Mononuclear cell (primary cell): ENCODE measurements at regions not wholly inside any gene's neighbourhood (a gene's known extent, or its start where the extent isn't known, plus 50 kb on each side); places are given as distances from the start of the nearest gene placed in this dataset.

Experiments used
- H3K27me3 ChIP-seq: 2 replicates; pipeline ENCODE4 v1.6.0; 2011; ENCODE audit warnings: low read length, control low read depth; ENCODE audit not compliant: insufficient read depth
- H3K4me1 ChIP-seq: 2 replicates; pipeline ENCODE4 v1.5.1; 2011; ENCODE audit warnings: mild to moderate bottlenecking, low read length, control low read depth; ENCODE audit not compliant: insufficient read depth
- H3K4me3 ChIP-seq: 2 replicates; pipeline ENCODE4 v1.5.1; 2011; ENCODE audit warnings: mild to moderate bottlenecking, low read length, moderate library complexity
- H3K9me3 ChIP-seq: 2 replicates; pipeline ENCODE4 v1.5.1; 2011; ENCODE audit warnings: low read depth, mild to moderate bottlenecking, control low read depth, low read length

DNA sequence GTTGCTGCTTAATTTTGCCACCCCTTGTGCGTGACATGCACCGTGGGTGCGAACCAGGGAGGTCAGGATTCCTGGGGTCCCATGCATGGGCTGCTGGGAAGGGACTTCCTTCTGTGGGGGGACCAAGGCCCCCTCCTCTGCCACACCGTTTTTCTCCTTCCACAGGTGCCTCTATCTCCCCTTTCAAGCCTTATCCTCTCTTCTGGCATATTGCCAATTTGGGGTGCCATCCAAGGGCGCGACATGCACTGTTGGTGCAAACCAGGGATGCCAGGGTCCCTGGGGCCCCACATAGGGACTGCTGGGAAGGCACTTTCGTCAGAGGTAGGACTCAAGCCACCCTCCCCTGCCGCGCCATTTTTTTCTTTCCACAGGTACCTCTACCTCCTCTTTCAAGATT is 289.0 kb downstream of the ALG10 start:
- Histone ChIP-seq H3K4me1 (no peaks in the 10 kb centered on the region), H3K27me3 (no peaks in the 10 kb centered on the region), H3K9me3 (no peaks in the 10 kb centered on the region), H3K4me3 (no peak overlapping the region)

DNA sequence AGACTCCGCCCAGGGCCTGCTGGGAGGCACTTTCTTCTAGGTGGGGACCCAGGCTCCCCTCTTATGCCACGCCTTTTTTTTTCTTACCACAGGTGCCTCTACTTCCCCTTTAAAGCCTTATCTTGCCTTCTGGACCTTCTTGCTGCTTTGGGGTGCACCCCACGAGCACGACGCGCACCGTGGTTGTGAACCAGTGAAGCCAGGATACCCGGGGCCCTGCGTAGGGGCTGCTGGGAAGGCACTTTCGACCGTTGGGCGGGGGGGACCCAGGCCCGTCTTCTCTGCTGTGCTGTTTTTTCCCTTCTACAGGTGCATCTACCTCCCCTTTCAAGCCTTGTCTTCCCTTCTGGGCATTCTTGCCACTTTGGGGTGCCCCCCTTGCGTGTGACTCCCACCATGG is 305.4 kb downstream of the ALG10 start:
- Histone ChIP-seq H3K4me3 (no peak overlapping the region), H3K4me1 (no peaks in the 10 kb centered on the region), H3K27me3 (no peaks in the 10 kb centered on the region), H3K9me3 (no peaks in the 10 kb centered on the region)

DNA sequence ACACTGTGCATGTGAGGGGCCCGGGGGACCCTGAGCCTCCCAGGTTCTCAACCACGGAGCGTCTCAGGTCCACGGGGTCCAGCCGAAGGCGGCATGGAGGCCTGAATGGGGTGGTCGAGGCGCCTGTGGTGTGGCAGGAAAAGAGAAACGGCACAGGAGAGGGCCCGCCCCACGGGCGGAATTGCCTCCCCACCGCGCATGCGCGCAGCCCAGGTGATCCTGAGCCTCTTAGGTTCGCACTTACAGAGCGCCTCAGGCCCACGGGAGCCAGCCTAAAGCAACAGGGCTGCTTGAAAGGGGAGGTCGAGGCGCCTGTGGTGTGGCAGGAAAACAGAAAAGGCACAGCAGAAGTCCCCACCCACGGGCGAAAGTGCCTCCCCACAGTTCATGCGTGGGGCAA is 311.0 kb downstream of the ALG10 start:
- H3K9me3 ChIP-seq = no peaks in the 10 kb centered on the region

DNA sequence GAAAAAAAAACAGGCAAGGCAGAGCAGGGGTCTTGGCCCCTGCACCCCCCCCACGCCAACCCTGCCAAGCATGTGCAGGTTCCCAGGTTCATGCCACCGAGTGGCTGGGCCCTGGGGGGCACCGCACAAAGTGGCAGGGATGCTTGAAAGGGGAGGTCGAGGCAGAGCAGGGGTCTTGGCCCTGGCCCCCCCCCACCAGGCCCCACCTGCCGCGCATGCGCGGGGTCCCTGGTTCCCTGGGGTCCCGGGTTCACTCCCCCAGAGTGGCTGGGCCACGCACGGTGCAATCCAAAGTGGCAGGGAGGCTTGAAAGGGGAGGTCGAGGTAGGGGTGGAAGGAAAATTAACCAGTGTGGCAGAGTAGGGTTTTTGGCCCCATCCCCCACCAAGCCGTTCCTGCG is 312.2 kb downstream of the ALG10 start:
- Histone ChIP-seq H3K4me3 (no peak overlapping the region), H3K9me3 (no peaks in the 10 kb centered on the region), H3K4me1 (no peaks in the 10 kb centered on the region), H3K27me3 (no peaks in the 10 kb centered on the region)

More for the DNA sequence above, 311.0 kb downstream of the ALG10 start:
- no peak overlapping the region for H3K4me3 ChIP-seq
- no peaks in the 10 kb centered on the region for H3K27me3 ChIP-seq
- H3K4me1 ChIP-seq = no peaks in the 10 kb centered on the region

DNA sequence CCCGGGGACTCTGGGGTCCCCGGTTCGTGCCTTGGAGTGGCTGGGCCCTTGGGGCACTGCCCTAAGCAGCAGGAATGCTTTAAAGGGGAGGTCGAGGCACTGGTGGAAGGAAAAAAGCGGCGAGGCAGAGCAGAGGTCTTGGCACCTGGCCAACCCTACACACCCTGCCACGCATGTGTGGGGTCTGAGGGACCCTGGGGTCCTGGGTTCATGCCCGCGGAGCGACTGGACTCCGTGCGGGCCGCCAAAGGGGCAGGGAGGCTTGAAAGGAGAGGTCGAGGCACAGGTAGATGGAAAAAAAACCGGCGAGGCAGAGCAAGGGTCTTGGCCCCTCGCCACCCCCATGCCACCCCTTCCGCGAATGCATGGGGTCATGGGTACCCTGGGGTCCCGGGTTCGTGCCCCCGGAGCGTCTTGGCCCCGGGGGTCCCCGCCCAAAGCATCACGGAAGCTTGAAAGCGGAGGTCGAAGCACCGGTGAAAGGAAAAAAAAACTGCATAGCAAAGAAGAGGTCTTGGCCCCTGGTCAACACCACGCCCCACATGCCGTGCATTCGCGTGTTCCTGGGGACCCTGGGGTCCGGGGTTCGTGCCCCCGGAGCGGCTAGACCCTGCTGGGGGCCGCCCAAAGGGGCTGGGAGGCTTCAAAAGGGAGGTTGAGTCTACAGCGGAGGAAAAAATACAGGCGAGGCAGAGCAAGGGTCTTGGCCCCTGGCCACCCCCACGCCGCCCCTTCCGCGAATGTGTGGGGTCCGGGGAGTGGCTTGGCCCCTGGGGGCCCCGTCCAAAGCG is 312.9 kb downstream of the ALG10 start:
- Histone ChIP-seq H3K9me3 (no peaks in the 10 kb centered on the region), H3K27me3 (no peaks in the 10 kb centered on the region), H3K4me3 (no peak overlapping the region), H3K4me1 (no peaks in the 10 kb centered on the region)

DNA sequence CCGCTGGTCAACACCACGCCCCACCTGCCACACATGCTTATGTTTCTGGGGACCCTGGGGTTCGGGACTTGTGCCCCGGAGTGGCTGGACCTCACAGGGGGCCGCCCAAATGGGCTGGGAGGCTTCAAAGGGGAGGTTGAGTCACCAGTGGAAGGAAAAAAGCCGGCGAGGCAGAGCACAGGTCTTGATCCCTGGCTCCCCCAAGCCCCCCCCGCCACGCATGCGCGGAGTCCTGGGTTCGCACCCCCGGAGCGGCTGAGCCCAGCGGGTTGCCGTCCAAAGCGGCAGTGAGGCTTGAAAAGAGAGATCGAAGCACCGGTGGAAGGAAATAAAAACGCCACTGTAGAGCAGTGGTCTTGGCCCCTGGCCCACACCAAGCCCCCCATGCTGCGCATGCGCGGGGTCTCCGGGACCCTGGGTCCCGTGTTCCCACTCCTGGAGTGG is 313.5 kb downstream of the ALG10 start:
- Histone ChIP-seq H3K4me1 (no peaks in the 10 kb centered on the region), H3K9me3 (no peaks in the 10 kb centered on the region), H3K4me3 (no peak overlapping the region), H3K27me3 (no peaks in the 10 kb centered on the region)

DNA sequence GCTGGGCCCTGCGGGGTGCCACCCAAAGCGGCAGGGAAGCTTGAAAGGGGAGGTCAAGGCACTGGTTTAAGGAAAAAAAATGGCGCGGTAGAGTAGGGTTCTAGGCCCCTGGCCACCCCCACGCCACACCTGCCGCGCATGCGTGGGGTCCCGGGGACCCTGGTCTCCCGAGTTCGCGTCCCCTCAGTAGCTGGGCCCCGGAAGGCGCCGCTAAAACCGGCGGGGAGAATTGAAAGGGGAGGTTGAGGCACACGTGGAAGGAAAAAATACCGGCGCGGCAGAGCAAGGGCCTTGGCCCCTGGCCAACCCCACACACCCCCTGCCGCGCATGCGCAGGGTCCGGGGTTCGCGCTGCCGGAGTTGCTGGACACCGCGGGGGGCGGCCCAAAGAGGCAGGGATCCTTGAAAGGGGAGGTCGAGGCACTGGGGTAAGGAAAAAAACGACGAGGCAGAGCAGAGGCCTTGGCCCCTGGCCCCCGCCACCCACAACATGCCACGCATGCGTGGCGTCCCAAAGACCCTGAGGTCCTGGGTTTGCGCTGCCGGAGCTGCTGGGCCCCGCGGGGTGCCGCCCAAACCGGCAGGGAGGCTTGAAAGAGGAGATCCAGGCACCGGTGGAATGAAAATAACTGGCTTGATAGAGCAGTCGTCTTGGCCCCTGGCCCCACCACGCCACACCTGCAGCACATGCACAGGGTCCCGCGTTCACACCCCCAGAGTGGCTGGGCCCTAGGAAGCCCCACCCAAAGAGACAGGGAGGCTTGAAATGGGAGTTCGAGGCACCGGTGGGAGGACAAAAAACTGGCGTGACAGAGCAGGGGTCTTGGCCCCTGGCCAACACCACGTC is 314.5 kb downstream of the ALG10 start:
- H3K27me3 ChIP-seq = no peaks in the 10 kb centered on the region
- no peaks in the 10 kb centered on the region for H3K4me1 ChIP-seq
- no peak overlapping the region for H3K4me3 ChIP-seq
- no peaks in the 10 kb centered on the region for H3K9me3 ChIP-seq

DNA sequence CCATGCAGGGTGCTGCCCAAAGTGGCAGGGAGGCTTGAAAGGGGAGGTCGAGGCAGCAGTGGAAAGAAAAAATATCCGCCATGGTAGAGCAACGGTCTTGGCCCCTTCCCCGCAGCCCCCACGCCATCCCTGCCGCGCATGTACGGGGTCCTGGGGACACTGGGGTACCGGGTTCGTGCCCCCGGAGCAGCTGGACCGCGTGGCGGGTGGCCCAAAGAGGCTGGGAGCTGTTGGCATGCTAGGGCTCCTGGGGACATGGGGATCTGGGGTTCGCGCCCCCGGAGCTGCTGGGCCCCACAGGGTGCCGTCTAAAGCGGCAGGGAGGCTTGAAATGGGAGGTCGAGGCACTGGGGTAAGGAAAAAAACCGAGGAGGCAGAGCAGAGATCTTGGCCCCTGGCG is 316.5 kb downstream of the ALG10 start:
- Histone ChIP-seq H3K9me3 (no peaks in the 10 kb centered on the region), H3K4me1 (no peaks in the 10 kb centered on the region), H3K27me3 (no peaks in the 10 kb centered on the region), H3K4me3 (no peak overlapping the region)

DNA sequence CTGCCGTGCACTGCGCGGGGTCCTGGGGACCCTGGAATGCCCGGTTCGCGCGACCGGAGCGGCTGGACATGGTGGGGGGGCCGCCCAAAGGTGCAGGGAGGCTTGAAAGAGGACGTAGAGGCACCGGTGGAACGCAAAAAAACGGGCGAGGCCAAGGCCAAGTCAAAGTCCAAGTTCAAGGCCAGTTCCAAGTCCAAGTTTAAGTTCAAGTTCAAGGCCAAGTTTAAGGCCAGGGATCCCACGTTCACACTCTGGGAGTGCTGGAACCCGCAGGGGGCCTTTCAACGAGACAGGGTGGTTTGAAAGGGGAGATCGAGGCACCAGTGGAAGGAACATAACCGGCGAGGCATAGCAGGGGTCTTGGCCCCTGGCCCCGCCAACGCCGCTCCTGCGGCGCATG is 317.6 kb downstream of the ALG10 start:
- no peaks in the 10 kb centered on the region for H3K4me1 ChIP-seq
- no peak overlapping the region for H3K4me3 ChIP-seq
- no peaks in the 10 kb centered on the region for H3K9me3 ChIP-seq
- no peaks in the 10 kb centered on the region for H3K27me3 ChIP-seq

DNA sequence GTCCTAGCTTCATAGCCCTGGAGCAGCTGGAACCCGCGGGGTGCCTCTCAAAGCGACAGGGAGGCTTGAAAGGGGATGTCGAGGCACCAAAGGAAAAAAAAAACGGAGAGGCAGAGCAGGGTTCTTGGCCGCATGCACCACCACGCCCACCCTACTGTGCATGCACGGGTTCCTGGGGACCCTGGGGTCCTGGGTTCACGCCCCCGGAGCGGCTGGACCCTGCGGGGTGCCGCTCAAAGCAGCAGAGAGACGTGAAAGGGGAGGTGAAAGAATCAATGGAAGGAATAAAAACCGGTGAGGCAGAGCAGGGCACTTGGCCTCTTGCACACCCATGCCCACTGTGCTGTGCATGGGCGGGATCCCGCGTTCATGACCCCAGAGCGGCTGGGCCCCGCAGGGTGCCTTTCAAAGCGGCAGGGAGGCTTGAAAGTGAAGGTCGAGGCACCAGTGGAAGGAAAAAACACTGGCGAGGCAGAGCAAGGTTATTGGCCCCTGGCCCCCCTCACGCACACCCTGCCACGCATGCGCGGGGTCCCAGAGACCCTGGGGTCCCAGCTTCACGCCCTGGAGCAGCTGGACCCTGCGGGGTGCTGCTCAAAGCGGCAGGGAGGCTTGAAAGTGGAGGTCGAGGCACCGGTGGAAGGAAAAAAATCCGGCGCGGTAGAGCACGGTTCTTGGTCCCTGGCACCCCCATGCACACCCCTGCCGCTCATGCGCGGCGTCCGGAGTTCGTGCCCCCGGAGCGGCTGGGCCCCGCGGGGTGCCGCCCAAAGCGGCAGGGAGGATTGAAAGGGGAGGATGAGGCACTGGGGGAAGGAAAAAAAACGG is 318.5 kb downstream of the ALG10 start:
- H3K4me1 ChIP-seq = no peaks in the 10 kb centered on the region
- H3K27me3 ChIP-seq = no peaks in the 10 kb centered on the region
- H3K9me3 ChIP-seq = no peaks in the 10 kb centered on the region
- no peak overlapping the region for H3K4me3 ChIP-seq

DNA sequence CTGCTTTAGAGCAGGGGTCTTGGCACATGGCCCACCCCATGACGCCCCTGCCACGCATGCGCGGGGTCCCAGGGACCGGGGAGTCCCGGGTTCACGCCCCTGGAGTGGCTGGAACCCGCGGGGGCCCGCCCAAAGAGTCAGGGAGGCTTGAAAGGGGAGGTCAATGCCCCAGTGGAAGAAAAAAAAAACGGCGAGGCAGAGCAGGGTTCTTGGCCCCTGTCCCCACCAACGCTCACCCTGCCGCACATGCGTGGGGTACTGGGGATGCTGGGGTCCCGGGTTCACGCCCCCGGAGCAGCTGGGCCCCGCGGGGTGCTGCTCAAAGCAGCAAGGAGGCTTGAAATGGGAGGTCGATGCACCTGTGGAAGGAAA is 319.1 kb downstream of the ALG10 start:
- H3K4me1 ChIP-seq = no peaks in the 10 kb centered on the region
- H3K27me3 ChIP-seq = no peaks in the 10 kb centered on the region
- no peaks in the 10 kb centered on the region for H3K9me3 ChIP-seq
- no peak overlapping the region for H3K4me3 ChIP-seq

DNA sequence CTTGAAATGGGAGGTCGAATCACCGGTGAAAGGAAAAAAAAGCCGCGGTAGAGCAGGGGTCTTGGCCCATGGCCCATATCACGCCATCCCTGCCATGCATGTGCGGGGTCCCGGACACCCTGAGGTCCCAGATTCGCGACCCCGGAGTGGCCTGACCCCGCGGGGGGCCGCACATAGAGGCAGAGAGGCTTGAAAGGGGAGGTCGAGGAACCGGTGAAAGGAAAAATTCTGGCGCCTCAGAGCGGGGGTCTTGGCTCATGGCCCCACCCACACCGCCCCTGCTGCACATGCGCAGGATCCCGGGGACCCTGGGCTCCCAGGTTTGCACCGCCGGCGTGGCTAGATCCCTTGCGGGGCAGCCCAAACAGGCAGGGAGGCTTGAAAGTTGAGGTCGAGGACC is 319.8 kb downstream of the ALG10 start:
- Histone ChIP-seq H3K27me3 (no peaks in the 10 kb centered on the region), H3K4me3 (no peak overlapping the region), H3K9me3 (no peaks in the 10 kb centered on the region), H3K4me1 (no peaks in the 10 kb centered on the region)

DNA sequence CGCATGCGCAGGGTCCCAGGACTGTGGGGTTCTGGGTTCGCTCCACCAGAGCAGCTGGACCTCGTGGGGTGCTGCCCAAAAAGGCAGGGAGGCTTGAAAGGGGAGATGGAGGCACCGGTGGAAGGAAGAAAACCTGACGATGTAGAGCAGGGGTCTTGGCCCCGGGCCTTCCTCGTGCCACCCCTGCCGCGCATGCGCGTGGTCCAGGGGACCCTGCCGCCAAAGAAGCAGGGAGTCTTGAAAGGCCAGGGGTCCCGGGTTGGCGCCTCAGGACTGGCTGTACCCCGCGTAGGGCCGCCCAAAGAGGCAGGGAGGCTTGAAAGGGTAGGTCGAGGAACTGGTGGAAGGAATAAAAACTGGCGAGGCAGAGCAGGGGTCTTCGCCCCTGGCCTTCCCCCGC is 321.0 kb downstream of the ALG10 start:
- Histone ChIP-seq H3K4me1 (no peaks in the 10 kb centered on the region), H3K9me3 (no peaks in the 10 kb centered on the region), H3K4me3 (no peak overlapping the region), H3K27me3 (no peaks in the 10 kb centered on the region)

DNA sequence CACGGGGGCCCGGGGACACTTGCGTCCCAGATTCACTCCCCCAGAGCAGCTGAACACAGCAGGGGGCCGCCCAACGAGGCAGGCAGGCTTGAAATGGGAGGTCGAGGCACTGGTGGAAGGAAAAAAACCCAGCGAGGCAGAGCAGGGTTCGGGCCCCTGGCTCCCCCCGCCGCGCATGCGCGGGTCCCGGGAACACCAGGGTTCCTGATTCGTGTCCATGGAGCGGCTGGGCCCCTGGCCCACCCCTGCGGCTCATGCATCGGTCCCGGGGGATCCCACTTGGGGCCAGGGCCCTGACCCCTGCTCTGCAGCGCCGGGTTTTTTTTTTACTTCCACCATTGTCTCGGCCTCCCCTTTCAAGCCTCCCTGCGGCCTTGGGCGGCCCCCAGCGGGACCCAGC is 321.5 kb downstream of the ALG10 start:
- Histone ChIP-seq H3K27me3 (no peaks in the 10 kb centered on the region), H3K4me3 (no peak overlapping the region), H3K4me1 (no peaks in the 10 kb centered on the region), H3K9me3 (no peaks in the 10 kb centered on the region)
